GM18508 (cell line): ENCODE measurements at regions not wholly inside any gene's neighbourhood (a gene's known extent, or its start where the extent isn't known, plus 50 kb on each side); places are given as distances from the start of the nearest gene placed in this dataset.
"Not testable (repeated sequence)": the region's sequence is repeated elsewhere in the genome, so short reads cannot be mapped to it uniquely, and the experiment has no call there.

Source experiments
- ATAC-seq: cut with Tn5 transposase; IDR thresholded peaks from one replicate; pipeline ENCODE4 v1.9.1; 2021; ENCODE audit warnings: moderate number of reproducible peaks; ENCODE audit not compliant: insufficient read depth, unreplicated experiment

DNA sequence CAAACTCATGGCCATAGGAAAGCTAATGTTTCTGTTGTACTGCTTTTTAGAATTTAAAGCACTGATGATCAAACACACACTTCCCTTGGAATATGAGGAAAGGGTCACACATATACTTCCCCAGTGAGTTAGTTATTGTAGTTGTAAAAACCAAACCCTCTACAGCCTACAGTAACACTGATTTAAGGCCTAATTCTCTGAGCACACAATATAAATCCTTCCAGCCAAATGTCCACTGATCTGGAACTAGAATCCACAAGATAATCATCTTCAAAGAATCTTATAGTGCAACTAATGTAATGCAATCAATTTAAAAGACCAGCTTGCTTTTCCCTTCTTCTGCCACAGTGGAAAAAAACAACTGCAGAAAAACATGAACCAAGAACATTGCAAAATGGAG lies 219.3 kb downstream of the CAAP1 start:
- no peak for ATAC-seq

DNA sequence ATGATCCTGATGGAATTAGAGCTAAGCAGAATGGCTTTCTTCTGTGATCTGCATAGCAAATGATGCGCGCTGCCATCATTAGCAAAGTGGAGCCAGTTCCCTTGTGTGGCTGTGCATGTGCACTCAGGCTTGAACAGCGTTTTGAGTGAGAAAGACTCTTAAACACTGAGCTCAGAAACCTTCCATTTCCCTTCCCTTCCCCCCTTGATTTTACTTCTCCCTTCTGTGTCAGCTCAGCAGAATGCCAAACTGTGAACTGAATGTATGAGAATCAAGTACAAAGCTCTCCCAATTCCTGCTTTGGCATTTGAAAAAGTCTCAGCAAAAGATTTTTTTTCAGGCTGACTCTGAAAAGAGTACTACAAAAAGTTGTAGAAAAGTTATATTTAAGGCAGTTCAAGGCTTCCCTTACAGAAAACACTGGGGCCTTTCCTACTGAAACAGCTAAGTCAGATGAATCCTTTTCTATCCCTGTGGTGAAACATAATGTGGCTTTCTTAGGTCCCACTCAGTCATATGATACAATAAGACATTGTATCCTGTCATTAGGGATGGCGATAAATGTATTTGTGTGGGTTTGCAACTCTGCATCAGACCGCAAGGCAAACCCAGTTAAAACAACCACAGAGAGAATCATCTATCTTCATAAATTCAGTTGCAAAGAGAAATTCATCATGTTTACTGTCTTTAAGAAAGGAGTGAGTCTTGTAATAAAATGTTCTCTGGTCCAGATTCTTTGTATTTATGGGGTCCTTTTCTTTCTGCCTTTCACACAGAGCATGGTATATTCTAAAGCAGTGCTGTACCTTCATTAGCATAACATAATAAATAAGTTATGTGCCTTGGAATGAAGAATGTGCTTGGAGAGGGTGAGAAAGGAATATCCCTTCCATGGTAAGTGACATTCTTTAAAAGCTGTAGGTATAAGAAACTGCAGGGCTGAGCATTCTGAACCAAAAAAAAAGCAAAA lies 222.6 kb downstream of the CAAP1 start:
- no peak for ATAC-seq

- no peak for ATAC-seq
These were observed 224.7 kb downstream of the CAAP1 start for GRCh38 chr9:26667882-26668281.

DNA sequence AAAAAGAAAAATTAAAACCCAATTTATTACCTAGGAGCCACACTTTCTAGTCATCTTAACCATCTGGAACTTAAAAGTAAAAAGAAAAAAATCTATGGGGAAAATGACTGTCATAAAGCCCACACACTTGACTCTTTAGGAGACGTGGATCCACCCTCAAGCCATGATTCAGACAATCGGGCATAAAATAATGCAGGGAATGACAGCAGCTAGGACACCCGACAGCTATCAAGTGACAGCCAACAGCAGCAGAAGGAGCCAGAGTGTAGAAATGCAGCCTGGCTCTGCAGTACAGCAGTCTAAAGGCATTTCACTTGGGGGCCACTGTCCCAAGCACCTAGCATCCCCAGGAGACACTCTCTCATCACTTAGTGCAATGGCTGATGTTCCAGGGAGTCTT lies 226.9 kb downstream of the CAAP1 start:
- ATAC-seq, result no peak

DNA sequence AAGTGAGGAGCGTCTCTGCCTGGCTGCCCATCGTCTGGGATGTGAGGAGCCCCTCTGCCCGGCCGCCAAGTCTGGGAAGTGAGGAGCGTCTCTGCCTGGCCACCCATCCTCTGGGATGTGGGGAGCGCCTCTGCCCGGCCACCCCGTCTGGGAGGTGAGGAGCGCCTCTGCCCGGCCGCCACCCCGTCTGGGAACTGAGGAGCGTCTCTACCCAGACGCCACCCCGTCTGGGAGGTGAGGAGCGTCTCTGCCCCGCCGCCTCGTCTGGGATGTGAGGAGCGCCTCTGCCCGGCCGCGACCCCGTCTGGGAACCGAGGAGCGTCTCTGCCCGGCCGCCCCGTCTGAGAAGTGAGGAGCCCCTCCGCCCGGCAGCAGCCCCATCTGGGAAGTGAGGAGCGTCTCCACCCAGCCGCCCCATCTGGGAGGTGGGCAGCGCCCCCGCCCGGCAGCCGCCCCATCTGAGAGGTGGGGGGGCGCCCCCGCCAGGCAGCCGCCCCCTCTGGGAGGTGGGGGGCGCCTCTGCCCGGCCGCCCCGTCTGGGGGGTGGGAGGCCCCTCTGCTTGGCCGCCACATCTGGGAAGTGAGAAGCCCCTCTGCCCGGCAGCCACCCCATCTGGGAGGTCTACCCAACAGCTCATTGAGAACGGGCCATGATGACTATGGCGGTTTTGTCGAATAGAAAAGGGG lies 228.4 kb downstream of the CAAP1 start:
- not testable (repeated sequence) for ATAC-seq

DNA sequence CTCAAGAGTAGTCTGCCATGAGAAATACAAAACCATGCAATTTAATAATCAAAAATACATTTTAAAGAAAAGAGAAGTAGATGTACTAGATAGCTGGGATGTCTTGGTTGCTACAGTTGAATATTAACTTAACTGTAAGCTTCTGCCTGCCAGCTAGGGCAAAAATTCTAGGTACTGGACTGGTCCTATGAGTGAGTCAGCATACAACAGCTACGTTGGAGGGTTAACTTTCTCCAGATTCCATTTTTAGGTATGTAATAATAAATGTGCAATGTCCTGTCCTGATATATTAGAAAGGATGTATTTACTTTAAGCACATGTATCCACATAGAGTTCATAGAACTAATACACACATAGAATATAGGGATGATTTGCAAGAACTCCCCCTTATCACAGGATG lies 230.1 kb downstream of the CAAP1 start:
- no peak for ATAC-seq

GRCh38 chr9:26658476-26658875 lies 234.1 kb downstream of the CAAP1 start:
- no peak for ATAC-seq

DNA sequence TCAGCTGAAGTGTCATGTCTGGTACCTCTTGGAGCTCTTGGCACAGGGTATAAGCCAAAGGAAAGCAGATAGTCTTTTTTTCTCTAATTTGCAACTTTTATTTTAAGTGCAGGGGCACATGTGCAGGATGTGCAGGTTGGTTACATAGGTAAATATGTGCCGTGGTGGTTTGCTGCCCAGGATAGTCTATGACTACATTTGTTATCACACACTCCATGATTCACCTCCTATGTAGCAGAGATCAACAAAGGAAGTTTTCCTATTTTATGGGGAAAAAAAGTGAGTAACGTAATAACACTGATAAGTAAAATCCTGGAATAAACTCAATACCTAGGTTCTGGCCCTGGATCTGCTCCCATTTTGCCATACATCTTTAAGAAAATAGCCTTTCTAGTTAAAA lies 234.6 kb downstream of the CAAP1 start:
- no peak for ATAC-seq

DNA sequence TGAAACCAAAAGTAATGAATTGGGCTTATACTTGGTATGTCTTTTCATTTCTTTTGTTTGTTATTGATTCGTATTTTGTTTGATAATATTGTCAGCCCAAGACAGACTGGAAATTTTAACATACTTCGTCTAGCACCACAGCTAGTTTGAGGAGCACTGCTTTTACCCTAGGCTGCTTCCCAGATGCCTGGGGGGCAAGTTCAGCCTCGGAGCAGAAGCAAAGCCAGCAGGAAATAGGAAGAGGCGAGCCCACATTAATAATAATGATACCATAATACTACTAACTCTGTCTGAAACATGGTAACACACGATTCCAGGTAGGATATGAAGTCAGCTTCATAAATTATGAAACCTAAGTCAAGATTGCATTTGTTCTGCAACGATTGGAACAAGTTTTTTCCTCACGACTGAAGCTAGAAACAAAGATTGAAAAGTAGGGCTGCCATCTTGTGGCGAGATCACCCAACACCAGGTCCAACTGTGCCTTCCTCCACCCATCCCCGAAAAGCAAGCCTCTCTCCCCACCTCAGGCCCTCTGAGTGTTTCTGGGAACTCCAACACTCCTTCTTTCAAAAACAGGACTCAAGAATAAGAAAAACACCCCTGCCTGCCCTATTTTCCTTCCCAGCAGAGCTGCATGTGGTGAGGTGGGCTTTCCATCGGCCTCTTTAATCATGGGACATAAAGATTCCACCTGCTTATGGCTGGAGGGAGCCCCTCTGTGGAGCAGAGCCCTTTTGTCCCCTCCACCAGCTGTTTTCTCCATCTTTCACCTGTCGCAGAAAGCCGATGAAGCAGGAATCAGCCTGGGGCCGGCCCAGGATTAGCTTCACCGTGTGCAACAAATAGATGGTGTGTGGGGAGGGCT lies 236.4 kb downstream of the CAAP1 start:
- no peak for ATAC-seq

- ATAC-seq, result no peak
These were observed 237.4 kb downstream of the CAAP1 start for GRCh38 chr9:26655166-26655565.

GRCh38 chr9:26650325-26650724 lies 242.3 kb downstream of the CAAP1 start:
- ATAC-seq, result no peak

DNA sequence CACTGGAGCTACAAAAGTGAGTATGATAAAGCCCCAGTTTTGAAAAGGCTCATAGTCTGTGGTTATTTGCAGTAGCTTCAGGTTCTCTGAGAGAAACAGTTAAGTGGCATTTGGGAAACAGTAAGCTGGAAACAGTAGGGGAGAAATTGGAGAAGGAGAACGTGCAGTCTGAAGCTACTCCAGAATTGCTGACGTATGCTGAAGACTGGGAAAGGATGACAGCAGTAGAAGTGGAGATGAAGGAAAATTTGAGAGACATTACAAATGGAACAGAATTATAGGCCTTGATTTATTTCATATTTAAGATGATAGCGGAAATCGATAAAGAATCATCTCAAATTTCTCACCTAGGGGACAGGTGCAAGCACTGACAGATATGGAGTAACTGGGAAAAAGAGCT lies 248.8 kb downstream of the CAAP1 start:
- no peak for ATAC-seq

- no peak for ATAC-seq
These were observed 252.8 kb downstream of the CAAP1 start for GRCh38 chr9:26639761-26640160.

GRCh38 chr9:26637101-26637500 lies 255.5 kb downstream of the CAAP1 start:
- ATAC-seq, result no peak

GRCh38 chr9:26613851-26614350 lies 278.7 kb downstream of the CAAP1 start:
- ATAC-seq, result not testable (repeated sequence)

DNA sequence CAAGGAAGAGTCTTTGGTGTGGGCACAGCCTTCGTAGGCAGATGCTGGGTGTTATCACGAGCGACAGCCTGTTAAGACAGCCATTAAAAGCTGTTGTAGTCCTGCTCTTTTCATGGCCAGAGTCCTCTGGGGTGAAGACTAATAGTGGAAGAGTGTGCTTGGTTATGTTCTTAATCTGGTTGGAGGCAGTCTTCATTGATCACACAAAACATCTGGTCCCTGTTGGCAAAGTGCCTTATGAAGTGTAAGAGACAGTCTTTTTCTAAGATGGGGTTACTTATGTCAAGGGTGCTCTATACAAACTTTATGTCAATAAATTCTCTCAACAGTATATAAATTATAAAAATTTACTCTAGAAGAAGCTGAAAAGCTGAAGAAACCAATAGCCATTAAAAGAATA lies 280.4 kb downstream of the CAAP1 start:
- no peak for ATAC-seq

DNA sequence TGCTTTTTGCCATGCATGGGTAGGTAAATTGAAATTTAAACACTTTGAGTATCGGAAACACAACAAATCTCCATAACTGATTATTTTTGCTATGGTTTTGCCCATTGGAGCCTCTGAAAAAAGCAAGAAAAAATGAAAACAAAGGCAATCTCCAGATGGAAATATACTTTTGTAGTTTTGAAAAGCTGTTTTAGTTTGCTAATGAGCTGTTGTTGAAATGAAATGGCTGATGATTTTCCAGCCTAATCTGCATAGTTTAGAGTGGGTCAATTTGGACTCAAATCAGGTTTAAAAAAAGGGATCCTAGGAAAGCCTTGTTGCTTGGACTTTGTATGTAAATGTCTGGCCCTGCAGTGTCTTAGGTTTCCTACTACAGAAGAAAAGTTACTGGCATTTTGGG lies 285.8 kb downstream of the CAAP1 start:
- no peak for ATAC-seq

- ATAC-seq, result no peak
These were observed 287.2 kb downstream of the CAAP1 start for GRCh38 chr9:26605367-26605766.

DNA sequence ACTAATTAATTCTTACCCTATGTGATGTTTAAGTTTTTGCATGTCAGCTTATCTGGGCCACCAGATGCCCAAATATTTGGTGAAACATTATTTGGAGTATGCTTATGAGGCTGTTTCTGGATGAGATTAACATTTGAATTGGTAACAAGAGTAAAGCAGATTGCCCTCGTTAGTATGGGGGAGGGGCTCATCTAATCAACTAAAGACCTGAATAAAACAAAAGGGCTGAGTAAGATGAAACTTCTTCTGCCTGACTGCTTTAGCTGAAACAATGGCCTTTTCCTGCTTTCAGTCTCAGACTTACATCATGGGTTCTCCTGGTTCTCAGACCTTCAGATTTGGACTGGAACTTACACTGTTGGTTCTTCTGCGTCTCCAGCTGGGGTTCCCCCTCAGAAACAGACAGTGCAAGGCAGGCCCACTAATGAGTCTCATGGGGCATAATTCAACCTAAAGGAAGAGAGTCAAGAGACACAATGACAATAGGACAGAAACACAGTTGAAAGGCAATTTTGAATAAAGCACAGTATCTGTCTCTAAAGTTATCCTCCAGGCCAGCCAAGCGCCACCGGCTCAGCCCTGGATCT lies 288.4 kb downstream of the CAAP1 start:
- no peak for ATAC-seq

DNA sequence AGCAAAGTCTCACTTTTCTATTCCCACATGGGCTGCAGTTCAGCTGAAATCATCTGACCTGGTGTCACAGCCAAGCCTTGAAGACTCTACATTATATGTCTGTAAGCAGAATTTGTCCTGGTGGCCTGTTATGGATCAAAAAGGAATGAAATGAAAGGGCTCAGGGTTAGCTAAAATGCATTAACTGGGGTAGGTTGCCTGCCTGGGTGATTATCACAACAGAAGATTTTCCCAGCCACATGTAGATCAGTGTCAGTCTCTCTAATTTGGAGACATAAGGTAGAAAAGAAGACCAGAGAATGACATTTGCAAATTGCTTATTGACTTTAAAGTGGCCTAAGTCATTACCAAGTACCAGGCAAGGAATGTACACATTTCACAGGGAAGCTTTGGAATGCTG lies 289.0 kb downstream of the CAAP1 start:
- no peak for ATAC-seq
